GM19438 (cell line): ENCODE measurements at regions not wholly inside any gene's neighbourhood (a gene's known extent, or its start where the extent isn't known, plus 50 kb on each side); places are given as distances from the start of the nearest gene placed in this dataset.
"Not testable (repeated sequence)": the region's sequence is repeated elsewhere in the genome, so short reads cannot be mapped to it uniquely, and the experiment has no call there.

Experiments used
- ATAC-seq: cut with Tn5 transposase; IDR thresholded peaks from one replicate; pipeline ENCODE4 v1.9.1; 2021; ENCODE audit warnings: low read depth; ENCODE audit not compliant: unreplicated experiment

GRCh38 chr10:38209332-38209731, 115.2 kb downstream of the ZNF37A start:
- ATAC-seq = no peak

DNA sequence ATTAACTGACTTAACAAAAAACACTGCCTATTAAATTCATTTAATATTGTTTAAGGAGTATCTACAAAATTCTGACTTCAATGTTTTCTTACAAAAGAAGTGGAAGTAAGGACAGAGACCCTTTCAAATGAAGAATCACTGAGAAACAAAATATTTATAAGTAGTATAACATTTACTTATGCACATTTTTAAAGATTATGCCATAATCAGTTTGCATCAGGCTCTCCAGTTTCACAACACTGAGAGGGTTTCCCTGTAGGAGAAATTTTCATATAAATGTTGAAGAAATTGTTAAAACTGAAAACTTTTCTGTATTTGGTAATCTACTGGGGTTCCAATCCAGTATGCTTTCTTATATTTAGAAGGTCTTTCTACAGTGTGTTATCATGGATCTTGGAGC, 115.6 kb downstream of the ZNF37A start:
- not testable (repeated sequence) for ATAC-seq

DNA sequence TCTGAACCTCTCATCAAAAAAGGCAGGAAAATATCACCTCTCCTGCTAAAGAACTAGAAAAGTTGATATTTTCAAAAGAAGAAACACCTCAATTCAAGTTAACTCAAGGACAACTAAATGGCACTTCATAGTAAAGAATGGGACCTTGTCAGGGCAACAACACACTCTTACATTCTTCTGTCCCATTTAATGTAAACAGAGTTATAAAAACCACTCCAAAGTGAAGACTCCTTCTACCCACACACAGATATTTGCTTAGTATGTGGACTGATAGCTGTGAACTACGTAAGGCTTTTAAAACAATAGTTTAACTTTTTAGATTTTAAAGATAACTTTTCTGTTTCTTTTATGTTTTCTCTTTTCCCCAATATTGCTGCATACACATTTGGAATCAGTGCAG, 118.3 kb downstream of the ZNF37A start:
- no peak for ATAC-seq

DNA sequence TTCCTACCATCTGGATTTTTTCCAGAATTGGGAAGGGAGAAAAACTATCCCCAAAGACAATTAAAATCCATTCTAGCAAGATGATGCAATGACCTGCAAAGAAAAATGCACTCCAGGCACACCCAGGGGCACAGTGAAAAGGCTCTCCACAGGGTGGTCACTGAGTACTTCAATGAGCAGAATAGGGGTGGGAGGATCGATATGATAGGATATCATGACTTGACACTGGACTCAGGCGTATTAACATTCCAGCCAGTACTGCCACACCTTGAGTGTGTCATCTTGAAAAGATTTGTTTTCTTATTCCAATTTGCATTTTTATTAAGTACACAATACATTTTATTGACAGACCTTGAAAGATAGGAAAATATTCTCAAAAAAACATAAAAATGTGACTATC, 132.2 kb downstream of the ZNF37A start:
- ATAC-seq = no peak

DNA sequence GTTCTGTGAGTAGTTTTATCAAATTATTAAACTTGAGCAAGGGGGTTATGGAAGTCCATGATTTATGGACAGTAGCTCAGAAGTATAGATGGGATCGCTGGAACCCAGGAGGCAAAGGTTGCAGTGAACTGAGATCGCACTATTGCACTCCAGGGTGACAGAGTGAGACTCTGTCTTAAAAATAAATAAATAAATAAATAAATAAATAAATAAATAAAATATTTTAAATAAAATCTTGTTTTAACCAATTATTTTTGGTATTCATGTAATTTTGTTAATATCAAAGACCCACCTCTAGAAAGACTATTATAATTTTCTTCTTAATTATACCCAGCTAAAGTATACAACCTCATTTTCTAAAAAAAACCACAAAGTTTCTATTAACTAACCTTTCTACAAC, 134.3 kb downstream of the ZNF37A start:
- ATAC-seq = no peak

DNA sequence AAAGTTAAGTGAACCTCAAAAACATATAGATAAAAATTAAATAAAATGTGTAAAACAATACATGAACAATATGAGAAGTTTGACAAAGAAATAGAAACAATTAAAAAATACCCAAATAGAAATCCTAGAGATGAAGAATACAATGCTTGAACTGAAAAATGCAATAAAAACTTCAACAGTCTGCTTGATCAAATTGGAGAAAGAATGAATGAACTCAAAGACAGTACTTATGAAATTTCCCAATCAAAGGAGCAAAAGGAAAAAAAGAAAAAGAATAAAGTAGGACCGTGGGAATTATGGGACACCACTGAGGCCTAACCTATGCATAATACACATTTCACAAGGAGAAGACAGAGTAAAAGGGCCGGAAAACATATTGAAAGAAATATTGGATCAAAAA, 144.3 kb downstream of the ZNF37A start:
- not testable (repeated sequence) for ATAC-seq

DNA sequence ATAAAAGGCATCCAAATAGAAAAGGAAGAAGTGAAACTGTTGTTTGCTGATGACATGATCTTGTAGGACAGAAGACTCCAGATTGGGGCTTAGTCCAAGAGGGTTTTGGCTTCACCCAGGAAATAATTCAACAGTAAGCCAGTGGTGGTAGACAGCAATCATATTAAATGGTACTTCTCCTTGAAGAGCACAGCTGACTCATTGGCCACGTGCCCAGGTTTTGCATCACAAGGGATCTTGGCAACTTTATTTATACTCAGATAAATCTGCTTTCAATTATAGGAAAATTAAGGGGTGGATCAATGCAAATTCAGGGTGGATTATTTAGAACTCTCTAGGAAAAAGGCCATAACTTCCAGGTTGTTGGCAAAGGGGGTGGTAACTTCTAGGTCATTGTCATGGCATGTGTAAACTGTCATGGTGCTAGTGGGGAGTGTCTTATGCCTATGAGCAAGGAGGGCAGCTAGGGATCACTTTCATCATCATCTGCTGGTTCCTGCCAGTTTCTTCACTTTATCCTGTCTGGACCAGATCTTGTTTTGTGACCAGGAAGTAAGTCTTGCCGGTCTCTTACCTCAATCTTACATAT, 148.0 kb downstream of the ZNF37A start:
- not testable (repeated sequence) for ATAC-seq

DNA sequence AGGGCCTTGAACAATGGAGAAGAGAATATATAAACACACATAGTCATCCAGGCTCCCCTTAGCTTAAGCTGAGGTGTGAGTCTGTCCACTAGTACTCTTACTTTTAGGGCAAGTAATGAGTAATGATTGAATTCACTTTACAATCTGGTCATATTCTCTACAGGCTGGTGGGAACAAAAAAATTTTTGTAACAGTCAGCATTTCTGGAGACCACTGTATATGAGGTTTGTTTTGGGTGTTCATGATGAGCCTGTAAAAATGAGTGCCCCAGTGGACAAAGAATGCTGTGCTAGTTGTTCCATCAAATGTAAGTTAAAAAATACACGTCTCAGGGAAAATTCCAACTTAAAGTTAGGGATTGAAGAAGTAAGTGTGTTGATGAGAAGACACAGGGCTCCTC, 154.0 kb downstream of the ZNF37A start:
- ATAC-seq = not testable (repeated sequence)

- ATAC-seq = not testable (repeated sequence)
Measured at GRCh38 chr10:38252551-38252950, 158.4 kb downstream of the ZNF37A start.

DNA sequence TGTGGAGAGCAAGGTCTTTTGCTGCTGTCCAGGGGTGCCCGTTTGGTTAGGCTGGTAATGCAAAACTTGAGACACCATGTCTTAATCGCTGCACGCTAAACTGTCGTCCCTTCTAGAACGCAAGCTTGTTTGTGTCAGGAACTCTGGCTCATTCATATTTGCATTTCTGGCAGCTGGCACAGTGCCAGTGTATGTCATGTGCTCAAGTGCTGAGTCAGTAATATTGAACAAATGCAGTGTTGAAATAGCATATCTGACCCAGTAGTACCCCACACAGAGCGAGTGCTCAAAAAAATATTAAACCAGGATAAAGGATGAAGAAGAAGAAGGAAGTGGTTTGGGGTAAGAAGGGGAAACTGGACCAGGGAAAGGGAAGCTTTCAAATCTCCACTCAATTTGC, 173.4 kb downstream of the ZNF37A start:
- ATAC-seq = not testable (repeated sequence)

- not testable (repeated sequence) for ATAC-seq
Measured at GRCh38 chr10:38271031-38271430, 176.9 kb downstream of the ZNF37A start.

DNA sequence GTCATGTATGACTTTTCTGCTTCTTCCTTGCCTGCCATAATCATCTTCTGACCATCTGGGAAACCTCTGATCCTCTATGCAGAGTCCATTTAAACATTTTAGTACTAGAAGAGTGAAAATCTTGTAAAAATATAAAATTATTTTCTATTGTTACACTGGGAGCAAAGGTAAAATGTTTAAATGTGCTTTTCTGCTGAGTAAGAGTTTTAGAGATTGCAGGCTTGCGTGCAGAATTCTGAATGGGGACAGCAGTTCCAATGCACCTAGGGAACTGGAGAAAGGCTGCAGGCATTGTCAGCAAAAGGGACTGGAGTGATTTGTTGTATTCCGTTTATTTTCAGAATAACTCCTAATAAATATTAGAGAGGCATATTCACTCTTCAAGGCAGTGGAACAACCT, 180.7 kb downstream of the ZNF37A start:
- ATAC-seq = not testable (repeated sequence)

GRCh38 chr10:38292560-38292959, 198.4 kb downstream of the ZNF37A start:
- ATAC-seq = not testable (repeated sequence)

GRCh38 chr10:38310111-38310510, 216.0 kb downstream of the ZNF37A start:
- ATAC-seq = not testable (repeated sequence)

- ATAC-seq = not testable (repeated sequence)
Measured at GRCh38 chr10:38315090-38315805, 221.1 kb downstream of the ZNF37A start.

DNA sequence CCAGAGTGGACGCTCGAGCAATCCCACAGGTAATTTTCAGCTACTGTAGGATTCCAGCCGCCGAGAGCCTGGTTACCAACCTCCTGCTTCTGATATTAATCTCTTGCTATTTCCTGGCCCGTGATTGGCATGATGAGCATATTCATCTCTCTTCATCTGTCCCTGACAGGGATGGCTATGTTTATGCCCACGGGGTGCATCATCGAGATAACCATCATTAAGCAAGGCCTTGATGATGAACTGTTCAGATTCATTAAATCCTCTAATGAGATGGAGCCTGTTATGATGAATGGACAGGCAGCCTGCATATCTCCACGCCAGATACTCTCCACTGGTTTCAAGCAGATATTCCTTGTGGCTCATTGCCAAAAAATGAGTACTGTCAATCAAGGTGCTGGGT, 227.3 kb downstream of the ZNF37A start:
- ATAC-seq = not testable (repeated sequence)

DNA sequence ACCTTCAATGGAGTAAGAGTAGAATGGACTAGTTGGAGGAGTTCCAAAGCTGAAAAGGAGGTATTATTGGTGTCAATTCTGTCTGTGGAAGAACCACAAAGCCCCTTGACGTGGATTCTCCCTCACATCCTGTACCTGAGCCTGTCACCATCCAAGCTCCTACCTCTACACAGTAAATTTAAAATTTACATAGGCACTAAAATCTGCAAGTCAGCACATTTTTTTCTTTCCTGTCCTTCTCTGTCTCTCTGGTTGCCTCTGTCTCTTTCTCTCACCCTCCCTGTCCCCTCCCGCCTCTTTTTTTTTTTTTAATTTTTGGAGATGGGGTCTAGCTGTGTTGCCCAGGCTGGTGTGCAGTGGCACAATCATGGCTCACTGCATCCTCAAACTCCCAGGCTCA, 236.2 kb downstream of the ZNF37A start:
- not testable (repeated sequence) for ATAC-seq

GRCh38 chr10:38331106-38331505, 237.0 kb downstream of the ZNF37A start:
- not testable (repeated sequence) for ATAC-seq

- ATAC-seq = not testable (repeated sequence)
Measured at GRCh38 chr10:38333699-38334098, 239.6 kb downstream of the ZNF37A start.

- not testable (repeated sequence) for ATAC-seq
Measured at GRCh38 chr10:38350645-38351044, 256.5 kb downstream of the ZNF37A start.

- ATAC-seq = not testable (repeated sequence)
Measured at GRCh38 chr10:38354410-38354809, 260.3 kb downstream of the ZNF37A start.

DNA sequence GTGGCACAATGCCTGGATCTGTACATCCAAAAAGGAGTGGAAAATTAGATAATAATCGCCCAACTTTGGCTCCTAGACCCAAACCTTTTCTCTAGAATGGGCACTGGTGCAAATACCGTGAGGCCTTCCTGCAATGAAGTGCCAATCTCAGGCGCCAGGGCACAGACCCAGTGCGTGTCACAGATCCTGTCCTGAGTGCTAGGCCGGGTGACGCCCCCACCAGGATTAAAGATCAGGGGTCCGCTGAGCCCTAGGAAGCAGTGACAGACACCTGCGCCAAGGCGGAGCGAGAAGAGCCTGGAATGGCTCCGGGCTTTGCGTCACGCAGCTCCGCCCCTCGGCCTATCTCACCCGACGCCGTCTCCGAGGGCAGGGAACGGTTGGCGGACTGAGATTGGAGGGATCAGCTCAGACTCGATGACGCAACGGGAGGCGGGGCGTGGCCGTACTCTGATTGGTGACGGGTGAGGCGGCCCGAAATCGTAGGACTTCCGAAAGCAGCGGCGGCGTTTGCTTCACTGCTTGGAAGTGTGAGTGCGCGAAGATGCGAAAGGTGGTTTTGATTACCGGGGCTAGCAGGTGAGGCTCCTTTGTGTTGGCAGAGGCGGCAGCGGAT, 261.9 kb downstream of the ZNF37A start:
- peak; percentile 99 for ATAC-seq
